Activated T-cell treated with anti-CD3 and anti-CD28 coated beads, Interleukin-2, amount 50 U/mL, for 1 hour (primary cell): ENCODE measurements at regions not wholly inside any gene's neighbourhood (a gene's known extent, or its start where the extent isn't known, plus 50 kb on each side); places are given as distances from the start of the nearest gene placed in this dataset.

Experiments used
- DNase-seq: peaks from one replicate; pipeline ENCODE4 v3.0.0-alpha.2; 2020

DNA sequence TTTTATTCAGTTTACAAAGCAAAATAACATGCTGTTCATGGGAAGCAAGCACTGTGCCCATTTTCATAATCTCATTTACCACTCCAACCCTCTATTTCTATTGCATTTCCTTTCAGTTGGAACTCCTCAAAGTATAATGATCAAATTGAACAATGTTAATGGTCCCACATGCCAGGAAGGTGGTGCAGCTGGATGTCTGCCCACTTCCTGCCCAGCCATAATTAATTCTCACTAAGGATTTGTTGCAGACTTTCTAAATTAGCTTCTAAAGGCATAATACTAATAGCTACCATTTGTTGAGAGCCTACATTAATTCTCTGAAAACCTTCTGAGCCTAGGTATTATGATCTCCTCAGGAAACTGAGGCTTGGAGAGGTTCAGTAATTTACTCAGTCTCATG lies 316.1 kb upstream of the TPM1 start:
- DNase-seq, result no peak

DNA sequence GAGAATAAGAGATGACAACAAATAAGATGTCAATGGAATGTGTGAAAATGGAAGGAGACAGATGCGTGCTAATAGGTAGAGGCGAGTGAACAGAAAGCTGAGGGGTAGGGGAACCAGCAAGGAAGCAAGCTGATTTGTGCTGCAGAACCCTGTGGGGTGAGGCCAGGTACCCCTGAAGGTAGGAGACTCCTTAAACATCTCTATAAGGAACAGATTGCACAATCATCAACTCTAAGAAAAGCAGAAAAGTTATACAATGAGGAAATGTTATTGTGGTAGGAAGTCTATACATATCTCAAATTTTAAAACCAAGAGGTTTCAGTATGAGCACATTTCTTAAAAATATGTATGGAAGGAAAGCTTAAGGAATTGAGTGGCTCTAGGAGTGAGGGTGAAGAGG lies 315.0 kb upstream of the TPM1 start:
- no peak for DNase-seq

DNA sequence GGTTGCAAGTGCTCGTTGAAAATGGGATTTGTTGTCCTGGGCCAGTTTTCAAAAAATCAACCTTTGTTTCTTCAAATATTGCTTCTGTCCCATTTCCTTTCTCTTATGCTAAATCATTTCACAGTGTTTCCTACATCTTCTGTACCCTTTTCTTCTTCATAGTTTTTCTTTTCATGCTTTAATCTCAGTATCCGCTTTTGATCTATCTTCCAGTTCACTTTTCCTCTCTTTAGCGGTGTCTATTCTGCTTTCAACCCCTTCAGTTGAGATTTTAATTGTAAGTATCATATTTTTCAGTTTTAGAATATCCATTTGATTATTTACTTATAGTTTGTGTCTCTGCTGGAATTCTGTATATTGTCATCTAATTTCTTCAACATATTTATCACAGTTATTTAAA lies 311.7 kb upstream of the TPM1 start:
- no peak for DNase-seq

- no peak for DNase-seq
These were observed 310.5 kb upstream of the TPM1 start for GRCh38 chr15:62732078-62732477.

DNA sequence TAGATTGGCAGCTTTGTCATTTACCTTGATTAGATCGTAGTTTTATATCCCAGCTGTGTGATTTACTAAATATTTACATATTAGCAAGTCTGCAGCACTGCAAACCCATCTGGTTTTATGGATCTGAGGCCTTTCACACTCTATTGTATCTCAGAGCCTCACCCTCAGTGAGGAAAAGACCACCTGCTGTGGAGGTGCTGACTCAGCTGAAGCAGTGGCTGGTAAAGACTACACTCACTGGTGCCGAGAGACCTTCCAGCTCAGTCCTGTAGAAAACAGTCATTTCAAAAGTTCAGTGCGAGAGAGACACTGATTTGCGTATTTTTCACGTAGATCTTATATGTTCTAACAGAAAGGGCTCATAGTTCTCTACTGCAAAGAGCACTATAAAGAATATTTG lies 307.8 kb upstream of the TPM1 start:
- DNase-seq, result no peak

GRCh38 chr15:62736756-62737155 lies 305.8 kb upstream of the TPM1 start:
- DNase-seq, result no peak

- DNase-seq, result no peak
These were observed 305.0 kb upstream of the TPM1 start for GRCh38 chr15:62737551-62737950.

- no peak for DNase-seq
These were observed 303.5 kb upstream of the TPM1 start for GRCh38 chr15:62739082-62739481.

DNA sequence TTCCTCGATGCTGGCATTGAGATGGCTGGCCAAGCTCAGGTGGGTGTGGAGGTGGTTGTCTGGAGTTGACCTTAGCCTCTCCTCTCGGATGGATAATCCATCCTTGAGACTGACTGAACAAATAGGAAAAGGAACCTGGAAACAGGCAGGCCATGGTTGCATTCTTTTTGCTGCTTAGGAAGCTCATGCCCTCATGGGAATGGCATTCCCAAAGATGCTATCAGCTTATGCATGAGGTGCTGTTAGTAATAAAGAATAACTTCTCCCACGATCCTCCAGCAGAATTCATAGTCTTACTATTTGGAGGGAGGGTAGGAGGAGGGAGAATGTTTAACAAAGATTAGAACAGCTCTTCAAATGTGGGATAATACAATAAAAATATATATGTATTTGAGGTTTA lies 303.0 kb upstream of the TPM1 start:
- DNase-seq, result no peak

DNA sequence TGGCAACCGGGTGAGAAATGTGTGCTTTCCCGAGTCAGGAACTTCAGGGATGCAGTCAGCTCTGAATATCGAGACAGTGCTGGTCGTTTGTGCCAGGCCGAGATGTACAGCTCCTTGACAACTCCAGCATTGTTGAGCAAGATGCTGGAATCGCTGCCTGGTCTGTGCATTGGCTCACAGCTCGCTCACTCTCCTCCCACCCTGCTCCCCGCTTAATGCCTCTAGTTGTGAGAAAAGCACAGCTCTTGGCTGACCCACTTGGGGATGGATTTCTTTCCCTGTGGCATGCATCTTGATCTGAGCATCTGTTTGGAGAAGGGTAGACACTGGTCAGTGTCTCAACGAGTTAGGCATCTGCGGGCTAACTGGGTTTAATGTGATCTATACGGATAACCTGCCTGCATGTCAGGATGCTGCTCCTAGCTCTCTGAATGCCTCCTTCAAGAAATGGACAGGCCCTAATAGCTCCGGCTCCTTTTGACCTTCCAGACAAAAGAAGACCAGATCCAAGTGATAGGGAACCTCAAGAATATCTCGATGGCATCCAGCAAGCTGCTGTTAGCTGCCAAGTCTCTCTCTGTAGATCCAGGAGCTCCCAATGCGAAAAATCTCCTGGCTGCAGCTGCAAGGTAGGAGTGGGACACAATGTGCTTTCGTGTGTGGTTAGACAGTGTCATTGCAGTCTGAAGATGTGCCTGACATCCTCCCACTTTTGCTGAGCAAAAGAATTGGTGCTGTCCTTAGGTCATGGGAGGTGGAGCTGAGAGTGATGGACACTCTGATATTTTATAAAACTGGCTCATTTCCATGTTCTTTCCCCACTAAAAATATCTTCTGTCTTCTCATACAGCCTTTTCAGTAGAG lies 302.2 kb upstream of the TPM1 start:
- no peak for DNase-seq

- no peak for DNase-seq
These were observed 301.4 kb upstream of the TPM1 start for GRCh38 chr15:62741106-62741505.

DNA sequence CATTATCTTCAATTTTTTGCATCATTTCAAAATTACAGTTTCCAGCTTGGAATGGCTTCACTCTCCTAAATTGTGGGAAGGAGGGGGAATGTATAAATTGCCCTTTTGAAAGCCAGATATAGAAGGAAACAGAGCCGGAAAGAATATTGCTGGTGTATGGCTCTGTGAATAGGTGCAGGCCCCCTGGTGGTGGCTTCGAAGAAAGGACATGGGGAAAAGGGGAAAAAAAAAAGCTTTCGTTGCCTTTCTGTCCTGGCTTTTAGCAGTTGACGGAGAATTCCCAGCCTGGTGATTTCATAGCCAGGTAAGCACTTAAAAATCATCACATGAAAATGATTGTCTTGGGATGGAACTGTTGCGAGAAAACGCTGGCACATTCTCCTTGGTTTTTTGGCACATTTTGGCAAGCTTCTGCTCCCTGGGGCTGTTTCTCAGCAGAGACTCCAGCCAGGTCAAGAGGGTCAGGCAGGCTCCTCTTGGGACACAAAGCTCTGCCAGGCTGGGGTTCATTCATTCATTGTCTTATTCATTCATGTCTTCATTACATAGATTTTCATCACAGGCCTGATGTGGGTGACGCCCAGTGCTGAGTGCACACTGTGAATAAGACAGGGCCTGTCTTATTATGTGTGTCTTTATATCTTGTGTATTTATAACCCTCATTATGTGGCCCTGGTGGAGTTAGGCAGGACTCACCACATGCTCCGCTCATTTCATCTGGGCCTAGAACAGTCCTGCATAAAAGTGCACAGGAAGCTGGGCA lies 300.0 kb upstream of the TPM1 start:
- no peak for DNase-seq

DNA sequence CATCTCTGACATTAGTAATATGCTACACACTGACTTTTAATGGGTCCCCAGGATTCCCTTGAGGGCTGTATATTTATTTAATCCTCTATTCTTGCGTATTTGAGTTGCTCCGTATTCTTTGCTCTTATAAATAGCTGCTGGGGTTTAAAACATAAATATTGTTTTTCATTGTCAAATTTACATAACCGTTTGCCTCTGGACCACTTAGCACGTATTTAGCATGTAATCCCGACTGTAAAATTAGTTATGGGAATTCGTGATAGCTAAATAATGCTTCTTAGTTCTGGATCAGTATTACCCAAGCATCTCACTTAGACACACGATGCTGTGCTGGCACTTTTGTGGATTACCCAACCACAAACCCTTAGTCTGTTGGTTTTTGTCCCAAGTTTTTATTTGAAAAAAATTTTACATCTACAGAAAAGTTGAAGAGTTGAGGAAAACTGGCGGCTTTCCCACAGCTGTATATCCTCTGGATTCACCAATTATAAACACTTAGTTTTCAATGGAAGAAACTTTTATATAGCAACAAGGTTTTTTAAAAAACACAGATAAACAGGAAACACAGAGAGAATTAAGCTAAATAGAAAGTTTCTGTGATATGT lies 296.8 kb upstream of the TPM1 start:
- DNase-seq, result no peak

DNA sequence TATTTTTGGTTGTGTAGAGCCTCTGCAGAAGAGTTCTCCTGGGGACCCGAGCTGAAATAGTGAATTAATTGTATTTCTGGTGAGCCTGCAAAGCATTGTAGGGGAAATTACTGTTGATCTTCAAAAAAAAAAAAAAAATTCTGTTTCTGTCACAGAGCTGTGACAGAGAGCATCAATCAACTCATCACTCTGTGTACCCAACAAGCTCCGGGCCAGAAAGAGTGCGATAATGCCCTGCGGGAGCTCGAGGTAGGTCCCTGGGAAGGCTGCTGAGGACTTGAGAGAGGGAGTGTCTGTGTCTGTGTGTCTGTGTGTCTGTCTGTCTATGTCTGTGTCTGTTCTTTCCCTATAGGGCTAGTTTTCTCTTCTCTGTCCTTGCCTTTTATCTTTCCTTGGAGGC lies 294.4 kb upstream of the TPM1 start:
- no peak for DNase-seq

GRCh38 chr15:62749036-62749815 lies 293.3 kb upstream of the TPM1 start:
- no peak for DNase-seq

DNA sequence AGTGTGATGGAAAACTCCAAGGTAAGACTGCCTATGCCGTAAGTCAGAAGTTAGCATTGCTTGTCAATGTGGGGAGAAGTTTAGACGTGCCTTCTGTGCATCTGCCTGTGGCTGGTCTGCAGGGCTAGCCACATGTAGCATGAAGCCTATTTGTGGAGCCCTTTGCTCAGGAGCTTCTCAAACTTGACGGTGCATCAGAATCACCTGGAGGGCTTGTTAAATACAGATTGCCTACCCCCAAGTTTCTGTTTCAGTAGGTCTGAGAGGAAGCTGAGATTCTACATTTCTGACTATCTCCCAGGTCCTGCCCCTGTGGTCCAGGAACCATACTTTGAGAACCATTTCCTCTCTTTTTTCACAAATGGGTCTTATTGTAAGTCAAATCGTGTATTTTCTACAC lies 292.1 kb upstream of the TPM1 start:
- DNase-seq, result no peak

DNA sequence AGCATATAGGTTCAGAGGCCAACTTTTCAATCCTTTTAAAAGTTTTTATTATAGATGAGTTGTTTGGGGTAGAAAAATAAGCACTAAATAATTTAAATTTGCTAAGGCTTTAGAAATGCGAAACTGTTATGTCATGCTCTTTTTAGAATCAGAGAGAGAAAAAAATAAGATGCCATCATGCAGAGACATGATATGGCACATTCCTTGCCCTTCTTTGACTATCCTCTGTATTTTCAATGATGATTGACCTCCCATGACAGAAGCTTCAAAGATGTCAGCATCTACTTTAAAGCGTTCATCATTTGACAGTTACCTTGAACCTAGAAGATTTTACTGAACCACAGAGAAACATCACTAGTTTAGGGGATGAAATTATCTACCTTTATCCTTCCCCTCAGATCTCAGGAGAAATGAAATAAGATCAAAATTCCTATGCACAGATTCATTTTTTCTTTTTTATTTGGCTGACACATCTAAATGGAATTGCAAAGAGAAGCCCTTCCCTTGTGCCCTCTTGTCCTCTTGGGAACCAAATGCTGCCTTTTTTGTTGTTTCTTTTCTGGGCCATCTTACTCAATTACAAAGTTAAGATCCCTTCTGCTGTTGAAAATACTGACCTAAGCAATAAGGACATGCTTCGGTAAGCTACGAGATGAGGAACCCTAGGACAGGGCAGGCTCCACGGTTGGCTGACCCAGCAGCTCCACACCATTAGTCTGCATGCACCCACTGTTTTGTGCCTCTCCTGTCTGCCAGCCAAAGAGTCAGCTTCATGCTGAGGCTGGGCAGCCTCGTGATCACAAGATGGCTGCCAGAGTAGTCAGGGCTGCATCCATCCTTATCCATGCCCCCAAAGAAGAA lies 289.7 kb upstream of the TPM1 start:
- DNase-seq, result no peak

DNA sequence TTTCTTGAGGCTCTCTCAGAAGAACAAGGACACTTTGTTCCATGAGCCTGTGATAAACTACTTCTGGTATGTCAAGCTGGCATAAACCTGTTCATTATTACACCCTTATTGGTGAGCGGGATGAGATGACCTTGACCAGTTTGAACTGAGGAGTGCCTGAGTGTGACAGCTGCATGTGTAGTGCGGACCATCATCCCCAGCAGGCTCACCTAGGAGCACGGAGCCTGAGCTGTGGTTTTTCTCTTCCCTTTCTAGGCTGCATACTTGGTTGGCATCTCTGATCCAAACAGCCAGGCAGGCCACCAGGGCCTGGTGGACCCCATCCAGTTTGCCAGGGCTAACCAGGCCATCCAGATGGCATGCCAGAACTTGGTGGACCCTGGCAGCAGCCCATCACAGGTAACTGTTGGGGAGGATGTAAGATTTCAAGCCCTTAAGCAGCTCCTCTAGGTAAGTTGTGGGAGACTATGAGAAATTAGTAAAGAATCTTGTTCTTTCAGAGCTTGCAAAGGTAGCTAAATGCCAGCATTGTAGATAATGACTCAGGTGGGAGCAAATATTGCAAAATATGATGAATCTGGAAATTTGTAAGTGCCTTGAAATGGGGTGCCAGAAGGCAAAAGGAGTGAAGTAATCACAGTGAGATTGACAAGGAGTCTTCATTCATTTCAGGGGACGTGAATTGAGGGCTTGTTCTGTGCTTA lies 288.9 kb upstream of the TPM1 start:
- no peak for DNase-seq

DNA sequence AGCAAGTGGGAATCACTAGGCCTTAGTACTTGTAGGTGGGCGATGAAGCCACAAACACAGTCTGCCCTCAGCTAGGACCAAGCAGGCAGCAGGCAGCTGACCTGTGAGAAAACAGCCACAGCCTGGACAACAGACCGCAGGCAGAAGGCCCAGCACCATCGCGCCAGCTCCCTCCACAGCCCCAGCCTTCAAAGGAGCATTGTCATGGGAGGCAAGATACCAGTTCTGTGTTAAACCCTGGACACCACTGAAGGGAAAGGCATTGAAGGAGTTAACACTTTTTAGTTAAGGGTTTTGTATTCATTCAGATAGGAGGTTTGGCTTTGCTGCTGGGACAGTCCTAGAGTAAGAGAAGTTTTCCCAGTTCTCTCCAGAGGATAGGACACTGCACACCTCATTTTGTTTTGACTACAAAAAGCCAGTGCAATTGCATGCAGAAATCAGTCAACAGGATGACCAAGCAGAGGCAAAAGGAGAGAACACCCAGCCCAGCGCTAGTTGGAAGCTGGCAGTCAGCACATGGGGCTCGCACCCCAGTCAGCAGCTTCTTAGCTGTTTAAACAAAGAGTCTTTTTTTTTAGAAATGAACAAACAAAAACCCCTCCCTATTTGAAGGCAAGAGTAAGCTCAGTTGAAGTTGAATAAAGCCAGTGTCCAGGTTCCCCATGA lies 286.1 kb upstream of the TPM1 start:
- no peak for DNase-seq

DNA sequence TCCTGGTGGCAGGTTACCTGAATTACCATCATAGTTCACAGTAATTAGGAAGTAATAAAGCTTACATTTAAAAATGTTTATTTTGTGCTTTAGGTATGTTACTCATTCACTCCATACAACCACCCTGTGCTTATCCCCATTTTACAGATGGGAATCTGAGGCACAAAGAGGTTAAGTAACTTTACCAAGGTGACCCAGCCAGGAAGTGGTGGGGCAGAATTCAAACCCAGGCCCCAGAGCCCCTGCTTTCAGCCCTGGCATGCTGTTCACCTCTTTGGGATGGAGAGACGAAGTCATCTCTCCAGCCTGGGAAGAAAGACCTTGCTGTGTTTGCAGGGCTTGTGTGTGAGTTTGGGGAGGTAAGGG lies 285.6 kb upstream of the TPM1 start:
- no peak for DNase-seq

- DNase-seq, result no peak
These were observed 285.0 kb upstream of the TPM1 start for GRCh38 chr15:62757535-62757934.
